Osteocyte (in vitro differentiated cells): ENCODE measurements at regions not wholly inside any gene's neighbourhood (a gene's known extent, or its start where the extent isn't known, plus 50 kb on each side); places are given as distances from the start of the nearest gene placed in this dataset.

ENCODE experiments used
- DNase-seq: peaks from one replicate; pipeline ENCODE4 v3.0.0; 2021; ENCODE audit warnings: mixed read lengths; ENCODE audit not compliant: unreplicated experiment; ENCODE audit errors: extremely low spot score
- H3K27ac Mint-ChIP-seq: one replicate; pipeline ENCODE4 v1.8.0; 2021; ENCODE audit warnings: mild to moderate bottlenecking, mixed read lengths; ENCODE audit not compliant: unreplicated experiment
- H3K27me3 Mint-ChIP-seq: one replicate; pipeline ENCODE4 v1.8.0; 2021; ENCODE audit warnings: mixed read lengths; ENCODE audit not compliant: unreplicated experiment
- H3K36me3 Mint-ChIP-seq: one replicate; pipeline ENCODE4 v1.8.0; 2021; ENCODE audit warnings: mixed read lengths; ENCODE audit not compliant: unreplicated experiment
- H3K4me1 Mint-ChIP-seq: one replicate; pipeline ENCODE4 v1.8.0; 2021; ENCODE audit warnings: mixed read lengths; ENCODE audit not compliant: unreplicated experiment
- H3K4me3 Mint-ChIP-seq: one replicate; pipeline ENCODE4 v1.8.0; 2021; ENCODE audit warnings: mild to moderate bottlenecking, moderate library complexity, mixed read lengths; ENCODE audit not compliant: unreplicated experiment
- H3K9me3 Mint-ChIP-seq: one replicate; pipeline ENCODE4 v1.8.0; 2021; ENCODE audit warnings: mixed read lengths; ENCODE audit not compliant: unreplicated experiment
- TF ChIP-seq, protein P1 (sequence below): fragments of 200-600 bp; sonication (generic); IDR thresholded peaks from 2 replicates; pipeline ENCODE4 v1.5.0; 2021; ENCODE audit warnings: antibody characterized with exemption, mild to moderate bottlenecking, moderate library complexity

DNA sequence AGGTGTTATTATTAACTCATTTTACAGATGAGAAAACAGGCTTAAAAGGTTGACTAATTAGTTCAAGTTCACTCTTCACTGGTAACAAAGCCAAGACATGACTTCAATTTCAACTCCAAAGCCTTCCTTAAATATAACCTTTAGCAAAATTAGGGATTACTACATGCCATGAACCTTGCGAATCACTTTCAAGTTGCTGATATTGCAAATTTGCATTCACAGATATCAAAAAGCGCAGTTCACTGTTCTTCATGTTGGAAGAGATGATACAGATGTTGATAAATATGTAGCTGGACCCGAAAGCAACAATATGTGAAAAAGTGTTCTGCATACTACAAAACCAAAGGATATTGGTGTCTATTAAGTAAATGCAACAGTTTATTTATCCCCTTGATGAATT, 210.8 kb upstream of the GYPA start:
- no peak overlapping the region for H3K27ac Mint-ChIP-seq
- H3K9me3 Mint-ChIP-seq = no peaks in the 10 kb centered on the region
- TF ChIP-seq, protein P1, sequence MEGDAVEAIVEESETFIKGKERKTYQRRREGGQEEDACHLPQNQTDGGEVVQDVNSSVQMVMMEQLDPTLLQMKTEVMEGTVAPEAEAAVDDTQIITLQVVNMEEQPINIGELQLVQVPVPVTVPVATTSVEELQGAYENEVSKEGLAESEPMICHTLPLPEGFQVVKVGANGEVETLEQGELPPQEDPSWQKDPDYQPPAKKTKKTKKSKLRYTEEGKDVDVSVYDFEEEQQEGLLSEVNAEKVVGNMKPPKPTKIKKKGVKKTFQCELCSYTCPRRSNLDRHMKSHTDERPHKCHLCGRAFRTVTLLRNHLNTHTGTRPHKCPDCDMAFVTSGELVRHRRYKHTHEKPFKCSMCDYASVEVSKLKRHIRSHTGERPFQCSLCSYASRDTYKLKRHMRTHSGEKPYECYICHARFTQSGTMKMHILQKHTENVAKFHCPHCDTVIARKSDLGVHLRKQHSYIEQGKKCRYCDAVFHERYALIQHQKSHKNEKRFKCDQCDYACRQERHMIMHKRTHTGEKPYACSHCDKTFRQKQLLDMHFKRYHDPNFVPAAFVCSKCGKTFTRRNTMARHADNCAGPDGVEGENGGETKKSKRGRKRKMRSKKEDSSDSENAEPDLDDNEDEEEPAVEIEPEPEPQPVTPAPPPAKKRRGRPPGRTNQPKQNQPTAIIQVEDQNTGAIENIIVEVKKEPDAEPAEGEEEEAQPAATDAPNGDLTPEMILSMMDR = no peak
- peaks cover 12% of the 10 kb centered on the region for H3K4me1 Mint-ChIP-seq
- no peak overlapping the region for H3K4me3 Mint-ChIP-seq
- H3K36me3 Mint-ChIP-seq = no peaks in the 10 kb centered on the region
- DNase-seq = no peak
- H3K27me3 Mint-ChIP-seq = peaks cover 47% of the 10 kb centered on the region

DNA sequence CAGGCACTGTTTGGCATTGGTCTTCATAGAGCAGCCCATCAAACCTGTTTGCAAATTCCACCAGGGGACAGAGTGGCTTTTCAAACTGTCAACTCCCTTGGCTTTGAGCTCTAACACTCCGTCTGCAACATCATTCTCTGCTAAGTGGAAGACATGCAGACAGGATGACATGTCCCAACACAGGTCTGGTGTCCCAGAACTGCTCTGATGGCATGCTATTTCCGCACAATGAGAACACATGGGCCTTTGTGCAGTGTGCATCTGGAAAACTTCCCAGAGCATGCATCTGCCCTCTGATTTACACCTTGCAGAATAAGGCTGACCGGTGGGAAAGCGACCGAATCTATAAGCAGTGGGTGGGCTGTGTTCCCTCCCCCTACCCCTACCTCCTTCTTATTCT, 212.8 kb upstream of the GYPA start:
- H3K4me3 Mint-ChIP-seq = no peak overlapping the region
- TF ChIP-seq, protein P1 = no peak
- peaks cover 21% of the 10 kb centered on the region for H3K4me1 Mint-ChIP-seq
- no peaks in the 10 kb centered on the region for H3K36me3 Mint-ChIP-seq
- H3K27ac Mint-ChIP-seq = no peak overlapping the region
- H3K9me3 Mint-ChIP-seq = no peaks in the 10 kb centered on the region
- DNase-seq = no peak
- peaks cover 56% of the 10 kb centered on the region for H3K27me3 Mint-ChIP-seq

DNA sequence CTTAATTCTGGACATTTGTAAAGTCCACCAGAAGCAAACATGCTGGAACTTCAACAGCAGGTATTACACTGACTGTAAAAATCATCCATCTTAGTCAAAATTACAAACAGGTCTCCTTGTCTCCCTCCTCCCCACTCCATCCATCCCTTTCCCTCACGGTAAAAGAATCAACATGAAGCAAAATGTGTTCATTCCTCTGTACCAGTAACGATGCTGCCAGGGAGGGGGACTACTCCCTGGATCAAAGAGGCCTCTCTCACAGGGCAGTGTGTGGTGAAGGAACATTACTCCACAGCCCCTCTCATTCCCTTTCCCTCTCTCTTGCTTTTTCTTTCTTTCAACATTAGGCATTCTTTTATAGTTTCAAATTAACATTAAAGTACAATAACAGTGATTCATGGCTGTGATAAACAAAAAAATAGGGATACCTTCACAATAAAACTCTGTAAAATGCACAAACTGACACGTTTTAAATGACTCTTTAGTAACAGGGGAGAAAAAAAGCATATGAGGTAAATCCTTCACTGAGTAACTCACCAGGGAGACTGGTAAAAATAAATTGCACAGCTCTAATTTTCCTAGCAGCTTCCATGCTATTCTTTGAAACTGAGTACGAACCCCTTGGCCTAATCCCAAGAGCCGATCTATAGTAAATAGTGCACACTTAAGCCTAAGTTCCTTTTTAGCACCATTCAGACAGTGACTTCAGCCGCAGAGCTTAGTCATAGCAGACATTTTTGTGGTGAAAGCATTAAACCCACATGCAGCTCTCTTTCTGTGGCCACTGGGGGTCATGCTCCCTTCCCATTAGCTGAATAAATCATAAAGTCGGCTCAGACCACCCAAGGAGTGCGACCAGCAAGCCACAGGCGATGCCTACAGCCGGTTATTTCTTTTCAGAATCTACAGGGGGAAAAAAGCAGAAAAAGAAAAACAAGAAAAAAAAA, 215.6 kb upstream of the GYPA start:
- Mint-ChIP-seq H3K4me1 (peaks cover 21% of the 10 kb centered on the region), H3K9me3 (no peaks in the 10 kb centered on the region), H3K27ac (no peak overlapping the region), H3K27me3 (peaks cover 75% of the 10 kb centered on the region), H3K36me3 (no peaks in the 10 kb centered on the region), H3K4me3 (no peak overlapping the region)
- DNase-seq = peak; percentile 88
- TF ChIP-seq, protein P1 = peak; percentile 28

DNA sequence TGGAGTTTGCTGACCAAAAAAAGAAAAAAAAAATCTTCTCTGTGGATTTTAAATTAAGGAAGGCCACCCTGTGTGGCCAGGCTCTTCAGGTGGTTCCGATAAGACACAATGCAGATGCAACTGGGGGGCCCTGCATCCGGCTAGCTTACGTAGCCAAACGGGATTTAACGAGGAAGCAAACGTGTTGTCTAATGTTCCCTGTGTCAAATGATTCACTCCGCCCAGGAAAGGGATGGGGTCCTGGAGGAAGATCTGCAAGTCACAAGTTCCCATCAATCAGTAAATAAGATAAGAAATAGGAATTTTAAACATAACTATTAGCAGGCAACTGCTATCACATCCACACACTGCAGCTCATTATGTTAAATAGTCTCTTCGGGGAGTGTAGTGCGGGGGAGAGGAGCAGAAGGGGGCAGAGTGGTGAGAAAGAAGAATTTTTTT, 216.4 kb upstream of the GYPA start:
- H3K9me3 Mint-ChIP-seq = no peaks in the 10 kb centered on the region
- H3K4me1 Mint-ChIP-seq = peaks cover 21% of the 10 kb centered on the region
- TF ChIP-seq, protein P1 = no peak
- no peaks in the 10 kb centered on the region for H3K36me3 Mint-ChIP-seq
- H3K4me3 Mint-ChIP-seq = no peak overlapping the region
- peaks cover 80% of the 10 kb centered on the region for H3K27me3 Mint-ChIP-seq
- H3K27ac Mint-ChIP-seq = no peak overlapping the region
- DNase-seq = no peak

DNA sequence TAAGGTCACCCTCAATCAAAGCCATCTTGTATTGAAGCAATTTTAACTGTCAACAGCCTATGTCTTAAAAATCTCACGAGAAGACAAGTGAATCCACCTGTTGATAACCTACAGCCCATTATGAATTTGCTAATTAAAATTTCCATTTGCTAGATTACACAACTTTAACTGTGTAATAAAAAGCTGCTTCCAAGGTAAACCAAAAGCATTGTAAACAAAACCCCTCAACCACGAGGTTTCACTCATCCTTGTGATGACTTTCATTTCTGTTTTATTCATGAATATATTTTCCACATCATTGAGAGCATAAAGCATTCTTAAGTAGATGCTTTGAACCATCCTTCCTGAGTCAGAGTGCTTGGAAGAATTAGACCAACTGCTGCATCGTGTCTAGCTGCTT, 217.5 kb upstream of the GYPA start:
- no peak overlapping the region for H3K4me3 Mint-ChIP-seq
- peaks cover 21% of the 10 kb centered on the region for H3K4me1 Mint-ChIP-seq
- no peak for DNase-seq
- H3K27ac Mint-ChIP-seq = no peak overlapping the region
- TF ChIP-seq, protein P1 = no peak
- no peaks in the 10 kb centered on the region for H3K36me3 Mint-ChIP-seq
- H3K27me3 Mint-ChIP-seq = peaks cover 80% of the 10 kb centered on the region
- H3K9me3 Mint-ChIP-seq = no peaks in the 10 kb centered on the region
